Activated CD4-positive, alpha-beta T cell treated with anti-CD3 and anti-CD28 coated beads, Interleukin-2, amount 50 U/mL, for 1 hour (primary cell): ENCODE measurements at regions not wholly inside any gene's neighbourhood (a gene's known extent, or its start where the extent isn't known, plus 50 kb on each side); places are given as distances from the start of the nearest gene placed in this dataset.

ENCODE experiments used
- DNase-seq: peaks from one replicate; pipeline ENCODE4 v3.0.0-alpha.2; 2020

- DNase-seq: no peak
Measured at GRCh38 chr4:147328189-147328588, 152.7 kb upstream of the EDNRA start.

- no peak for DNase-seq
Measured at GRCh38 chr4:147328756-147329446, 152.0 kb upstream of the EDNRA start.

GRCh38 chr4:147332091-147332490 lies 148.8 kb upstream of the EDNRA start:
- no peak for DNase-seq

GRCh38 chr4:147334478-147334877 lies 146.4 kb upstream of the EDNRA start:
- DNase-seq: no peak

- no peak for DNase-seq
Measured at GRCh38 chr4:147335183-147335582, 145.7 kb upstream of the EDNRA start.

- no peak for DNase-seq
Measured at GRCh38 chr4:147336252-147336651, 144.6 kb upstream of the EDNRA start.

GRCh38 chr4:147339100-147339499 lies 141.8 kb upstream of the EDNRA start:
- no peak for DNase-seq

- DNase-seq: no peak
Measured at GRCh38 chr4:147340111-147340510, 140.8 kb upstream of the EDNRA start.

- DNase-seq: no peak
Measured at GRCh38 chr4:147340591-147341120, 140.2 kb upstream of the EDNRA start.

- no peak for DNase-seq
Measured at GRCh38 chr4:147343692-147344091, 137.2 kb upstream of the EDNRA start.

GRCh38 chr4:147345662-147346061 lies 135.2 kb upstream of the EDNRA start:
- no peak for DNase-seq

- DNase-seq: no peak
Measured at GRCh38 chr4:147347217-147347616, 133.7 kb upstream of the EDNRA start.

GRCh38 chr4:147349193-147349592 lies 131.7 kb upstream of the EDNRA start:
- no peak for DNase-seq

- no peak for DNase-seq
Measured at GRCh38 chr4:147351083-147351787, 129.7 kb upstream of the EDNRA start.

- DNase-seq: no peak
Measured at GRCh38 chr4:147354237-147354636, 126.7 kb upstream of the EDNRA start.

- DNase-seq: no peak
Measured at GRCh38 chr4:147355032-147355656, 125.8 kb upstream of the EDNRA start.

GRCh38 chr4:147355847-147356246 lies 125.0 kb upstream of the EDNRA start:
- no peak for DNase-seq

GRCh38 chr4:147360301-147360700 lies 120.6 kb upstream of the EDNRA start:
- no peak for DNase-seq

- no peak for DNase-seq
Measured at GRCh38 chr4:147361726-147362125, 119.2 kb upstream of the EDNRA start.

- DNase-seq: no peak
Measured at GRCh38 chr4:147362938-147363337, 118.0 kb upstream of the EDNRA start.

- no peak for DNase-seq
Measured at GRCh38 chr4:147363514-147363913, 117.4 kb upstream of the EDNRA start.

- DNase-seq: no peak
Measured at GRCh38 chr4:147365396-147365795, 115.5 kb upstream of the EDNRA start.

GRCh38 chr4:147366164-147366563 lies 114.7 kb upstream of the EDNRA start:
- no peak for DNase-seq

- no peak for DNase-seq
Measured at GRCh38 chr4:147367891-147368290, 113.0 kb upstream of the EDNRA start.
